NT2/D1 (cell line): ENCODE measurements at regions not wholly inside any gene's neighbourhood (a gene's known extent, or its start where the extent isn't known, plus 50 kb on each side); places are given as distances from the start of the nearest gene placed in this dataset.

ENCODE experiments used
- SUZ12 ChIP-seq: IDR thresholded peaks from 2 replicates; pipeline ENCODE4 v1.6.1; 2011; ENCODE audit not compliant: insufficient read length, insufficient read depth; ENCODE audit errors: extremely low read depth
- YY1 ChIP-seq: IDR thresholded peaks from 2 replicates; pipeline ENCODE4 v1.6.1; 2011; ENCODE audit not compliant: insufficient read length, insufficient read depth
- ZNF274 ChIP-seq: IDR thresholded peaks from 2 replicates; pipeline ENCODE4 v1.6.1; 2011; ENCODE audit warnings: mild to moderate bottlenecking, low read depth, low read length

- no peak for TF ChIP-seq YY1
- no peak for TF ChIP-seq ZNF274
- no peak for TF ChIP-seq SUZ12
Observed at GRCh38 chrX:94977562-94977961, 1303.6 kb downstream of the FAM133A start.
